PFSK-1 (cell line): ENCODE measurements at regions not wholly inside any gene's neighbourhood (a gene's known extent, or its start where the extent isn't known, plus 50 kb on each side); places are given as distances from the start of the nearest gene placed in this dataset.

Source experiments
- FOXP2 ChIP-seq: optimal IDR thresholded peaks from 2 replicates; pipeline ENCODE3; 2011; ENCODE audit warnings: borderline replicate concordance, control low read depth, inconsistent platforms; ENCODE audit not compliant: insufficient read depth; ENCODE audit errors: extremely low read length, extremely low read depth
- TAF1 ChIP-seq: IDR thresholded peaks from 2 replicates; pipeline ENCODE4 v1.6.1; 2012; ENCODE audit warnings: low read length, control low read depth, borderline replicate concordance; ENCODE audit not compliant: insufficient read depth

DNA sequence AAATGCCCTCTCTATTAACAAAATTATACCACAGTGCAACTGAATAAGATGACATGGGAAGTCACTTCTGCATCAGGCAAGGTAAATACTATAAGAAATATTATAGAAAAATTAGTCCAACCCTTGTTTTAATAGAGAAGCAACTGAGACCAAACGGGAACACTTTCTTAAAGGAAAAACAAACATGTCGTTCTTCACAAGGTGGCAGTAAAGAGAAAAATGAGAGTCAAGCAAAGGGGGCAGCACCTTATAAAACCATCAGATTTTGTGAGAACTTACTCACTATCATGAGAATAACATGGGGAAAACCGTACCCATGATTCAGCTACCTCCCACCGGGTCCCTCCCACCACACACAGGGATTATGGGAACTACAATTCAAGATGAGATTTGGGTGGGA lies 481.7 kb upstream of the CRIM1 start:
- TF ChIP-seq FOXP2 (no peak), TAF1 (no peak)
